Right cardiac atrium (tissue), 5 donors: ENCODE measurements at regions not wholly inside any gene's neighbourhood (a gene's known extent, or its start where the extent isn't known, plus 50 kb on each side); places are given as distances from the start of the nearest gene placed in this dataset.

Source experiments
- ATAC-seq, 2 donors: fragments of 200-7000 bp; cut with Tn5 transposase; one replicate each; pipeline versions ENCODE4 v1.8.0 to v1.9.1; 2020; ENCODE audit warnings: moderate library complexity in 2 of 2, mild to moderate bottlenecking in 1 of 2
- DNase-seq, 3 donors: peaks; one replicate each; pipeline ENCODE4 v3.0.0-alpha.2; 2020
- H3K27ac ChIP-seq: one replicate; pipeline ENCODE4 v1.5.1; 2013; ENCODE audit warnings: mild to moderate bottlenecking, low read length, control low read depth, moderate library complexity
- H3K27me3 ChIP-seq: one replicate; pipeline ENCODE4 v1.6.1; 2013; ENCODE audit not compliant: control insufficient read depth, insufficient read depth
- H3K4me1 ChIP-seq: one replicate; pipeline ENCODE4 v1.6.1; 2013; ENCODE audit warnings: low read length; ENCODE audit not compliant: control insufficient read depth, insufficient read depth
- H3K4me3 ChIP-seq: one replicate; pipeline ENCODE4 v1.5.1; 2013; ENCODE audit warnings: low read length, control low read depth
- H3K9me3 ChIP-seq: one replicate; pipeline ENCODE4 v1.6.1; 2013; ENCODE audit warnings: low read length; ENCODE audit not compliant: control insufficient read depth
- WGBS: extraction: QIAGEN DNeasy Blood & Tissue Kit; methylation state at CpG from one replicate; pipeline ENCODE4 v1.1.7; 2013; 5-methylcytosine and 5-hydroxymethylcytosine counted together
- intact Hi-C, 4 donors: fragments of 100-400 bp; cut with DNase I; formaldehyde crosslinking; loops; one replicate each; pipeline versions ENCODE4 v1.11.0 to v1.14.0; 2022 to 2023
- donor health status: healthy with polysubstance abuse.
- donor health status: DM: no; HTN: yes; CAD: no.
- donor health status: DM: no; HTN: no; CAD: no.
- donor health status: DM: no; HTN: yes; CAD: no; lungs with severe emphysema.
- donor health status: DM: yes; HTN: yes; CAD: no.

GRCh38 chr4:30838331-30838730, 118.2 kb downstream of the PCDH7 start:
- intact Hi-C loops, result no loop called here
- DNase-seq, result no peak
- Histone ChIP-seq H3K4me1 (no peaks in the 10 kb centered on the region), H3K27ac (no peak overlapping the region), H3K9me3 (no peaks in the 10 kb centered on the region), H3K4me3 (no peak overlapping the region), H3K27me3 (no peaks in the 10 kb centered on the region)
- WGBS, result 47% methylated on average over 3 of the region's 3 CpGs
- no peak for ATAC-seq

GRCh38 chr4:30839583-30840520, 119.7 kb downstream of the PCDH7 start:
- H3K4me1 ChIP-seq, result no peaks in the 10 kb centered on the region
- H3K27ac ChIP-seq, result no peak overlapping the region
- DNase-seq (no peak), ATAC-seq (peak in 1 of 2 donors; percentile 70)
- H3K27me3 ChIP-seq, result no peaks in the 10 kb centered on the region
- no peak overlapping the region for H3K4me3 ChIP-seq
- 66% methylated on average over 6 of the region's 6 CpGs for WGBS
- intact Hi-C loops, result no loop called here
- H3K9me3 ChIP-seq, result no peaks in the 10 kb centered on the region

- intact Hi-C loops, result no loop called here
- H3K27ac ChIP-seq, result no peak overlapping the region
- ATAC-seq (no peak), DNase-seq (no peak)
- no peaks in the 10 kb centered on the region for H3K9me3 ChIP-seq
- 78% methylated on average over 3 of the region's 3 CpGs for WGBS
- H3K4me1 ChIP-seq, result no peaks in the 10 kb centered on the region
- H3K27me3 ChIP-seq, result no peaks in the 10 kb centered on the region
- no peak overlapping the region for H3K4me3 ChIP-seq
Measured at GRCh38 chr4:30840571-30840970, 120.4 kb downstream of the PCDH7 start.

GRCh38 chr4:30842142-30842541, 122.0 kb downstream of the PCDH7 start:
- WGBS, result 97% methylated on average over 1 of the region's 1 CpG
- H3K27ac ChIP-seq, result no peak overlapping the region
- no peaks in the 10 kb centered on the region for H3K4me1 ChIP-seq
- no peaks in the 10 kb centered on the region for H3K9me3 ChIP-seq
- no peak overlapping the region for H3K4me3 ChIP-seq
- H3K27me3 ChIP-seq, result no peaks in the 10 kb centered on the region
- ATAC-seq (no peak), DNase-seq (no peak)
- intact Hi-C loops, result no loop called here

GRCh38 chr4:30842689-30843088, 122.5 kb downstream of the PCDH7 start:
- intact Hi-C loops, result no loop called here
- Histone ChIP-seq H3K4me1 (no peaks in the 10 kb centered on the region), H3K27ac (no peak overlapping the region), H3K4me3 (no peak overlapping the region), H3K9me3 (no peaks in the 10 kb centered on the region), H3K27me3 (no peaks in the 10 kb centered on the region)
- ATAC-seq, result no peak
- WGBS, result 88% methylated on average over 6 of the region's 6 CpGs
- no peak for DNase-seq

- Histone ChIP-seq H3K4me1 (no peaks in the 10 kb centered on the region), H3K4me3 (no peak overlapping the region), H3K27me3 (no peaks in the 10 kb centered on the region), H3K27ac (no peak overlapping the region), H3K9me3 (no peaks in the 10 kb centered on the region)
- 87% methylated on average over 3 of the region's 3 CpGs for WGBS
- DNase-seq (no peak), ATAC-seq (no peak)
- intact Hi-C loops, result no loop called here
Measured at GRCh38 chr4:30844861-30845582, 124.9 kb downstream of the PCDH7 start.

- Histone ChIP-seq H3K27ac (no peak overlapping the region), H3K27me3 (no peaks in the 10 kb centered on the region), H3K9me3 (no peaks in the 10 kb centered on the region), H3K4me1 (no peaks in the 10 kb centered on the region), H3K4me3 (no peak overlapping the region)
- ATAC-seq (no peak), DNase-seq (no peak)
- 47% methylated on average over 1 of the region's 1 CpG for WGBS
- intact Hi-C loops, result no loop called here
Measured at GRCh38 chr4:30847167-30847566, 127.0 kb downstream of the PCDH7 start.

GRCh38 chr4:30847958-30848357, 127.8 kb downstream of the PCDH7 start:
- Histone ChIP-seq H3K27me3 (no peaks in the 10 kb centered on the region), H3K27ac (no peak overlapping the region), H3K4me1 (no peaks in the 10 kb centered on the region), H3K4me3 (no peak overlapping the region), H3K9me3 (no peaks in the 10 kb centered on the region)
- WGBS, result 87% methylated on average over 1 of the region's 1 CpG
- intact Hi-C loops, result no loop called here
- DNase-seq (no peak), ATAC-seq (no peak)

GRCh38 chr4:30854531-30854930, 134.4 kb downstream of the PCDH7 start:
- Histone ChIP-seq H3K4me1 (no peaks in the 10 kb centered on the region), H3K4me3 (no peak overlapping the region), H3K9me3 (no peaks in the 10 kb centered on the region), H3K27ac (no peak overlapping the region), H3K27me3 (no peaks in the 10 kb centered on the region)
- whole genome bisulfite sequencing, result 48% methylated on average over 3 of the region's 3 CpGs
- ATAC-seq (no peak), DNase-seq (no peak)
- intact Hi-C loops, result no loop called here

GRCh38 chr4:30855232-30855631, 135.1 kb downstream of the PCDH7 start:
- Histone ChIP-seq H3K27ac (no peak overlapping the region), H3K9me3 (no peaks in the 10 kb centered on the region), H3K27me3 (no peaks in the 10 kb centered on the region), H3K4me3 (no peak overlapping the region), H3K4me1 (no peaks in the 10 kb centered on the region)
- 87% methylated on average over 3 of the region's 3 CpGs for WGBS
- intact Hi-C loops, result no loop called here
- no peak for ATAC-seq
- DNase-seq, result no peak

- no peaks in the 10 kb centered on the region for H3K4me1 ChIP-seq
Measured at GRCh38 chr4:30856795-30857564, 136.8 kb downstream of the PCDH7 start.

More at GRCh38 chr4:30856795-30857564, 136.8 kb downstream of the PCDH7 start:
- Histone ChIP-seq H3K27ac (no peak overlapping the region), H3K4me3 (no peak overlapping the region), H3K27me3 (no peaks in the 10 kb centered on the region), H3K9me3 (no peaks in the 10 kb centered on the region)
- ATAC-seq, result no peak
- DNase-seq, result no peak
- intact Hi-C loops, result no loop called here
- WGBS, result 82% methylated on average over 6 of the region's 6 CpGs
